ENCODE measurements at regions not wholly inside any gene's neighbourhood (a gene's known extent, or its start where the extent isn't known, plus 50 kb on each side); places are given as distances from the start of the nearest gene placed in this dataset.
"Not testable (repeated sequence)": the region's sequence is repeated elsewhere in the genome, so short reads cannot be mapped to it uniquely, and the experiment has no call there.

DNA sequence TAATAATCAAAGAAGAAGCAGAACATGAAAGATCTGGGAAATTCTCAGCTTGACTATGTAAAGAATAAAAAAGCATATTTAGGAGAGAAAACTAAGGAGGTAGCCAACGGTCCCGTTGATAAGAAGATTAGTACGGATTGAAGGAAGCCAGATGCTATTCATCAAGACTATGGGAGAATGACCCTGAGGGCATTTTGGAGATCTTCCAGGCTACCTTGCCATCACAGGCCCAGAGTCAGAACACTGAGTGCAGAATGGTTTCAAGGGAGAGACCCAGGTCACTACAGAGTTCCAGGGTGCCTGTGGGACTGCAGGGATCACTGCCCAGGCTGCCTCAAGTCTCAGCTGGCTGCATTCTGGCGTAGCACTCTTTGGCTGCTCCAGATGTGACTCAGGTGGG lies 752.9 kb upstream of the ARPP21 start:
- no peaks in the 10 kb centered on the region for H3K36me3 Mint-ChIP-seq
- H3K4me1 Mint-ChIP-seq: no peaks in the 10 kb centered on the region
- peaks cover 1% of the 10 kb centered on the region for H3K9me3 Mint-ChIP-seq
- no peak overlapping the region for H3K4me3 Mint-ChIP-seq
- H3K27me3 Mint-ChIP-seq: no peaks in the 10 kb centered on the region
- H3K27ac Mint-ChIP-seq: no peak overlapping the region

DNA sequence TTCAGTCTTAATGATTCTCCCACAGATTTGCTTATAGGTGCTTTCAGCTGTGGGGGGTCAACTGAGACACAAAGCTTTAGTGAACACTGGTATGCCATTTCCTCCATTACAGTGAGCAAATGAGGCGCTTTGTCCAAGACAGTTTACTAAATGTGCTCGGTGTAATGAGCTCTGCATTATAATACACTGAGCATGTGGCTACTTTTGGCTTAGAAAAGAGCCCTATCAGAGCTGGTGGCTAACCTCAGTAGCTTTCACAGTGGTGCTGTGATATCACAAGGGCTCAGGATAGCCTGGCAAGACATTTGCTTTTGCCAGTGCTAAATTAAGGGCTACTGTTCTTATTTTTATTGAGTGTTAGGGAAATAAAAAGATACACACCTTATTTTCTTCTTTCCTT lies 749.7 kb upstream of the ARPP21 start:
- peaks cover 1% of the 10 kb centered on the region for H3K27me3 Mint-ChIP-seq
- peaks cover 9% of the 10 kb centered on the region for H3K9me3 Mint-ChIP-seq
- no peaks in the 10 kb centered on the region for H3K36me3 Mint-ChIP-seq
- H3K27ac Mint-ChIP-seq: no peak overlapping the region
- H3K4me1 Mint-ChIP-seq: no peaks in the 10 kb centered on the region
- H3K4me3 Mint-ChIP-seq: no peak overlapping the region

DNA sequence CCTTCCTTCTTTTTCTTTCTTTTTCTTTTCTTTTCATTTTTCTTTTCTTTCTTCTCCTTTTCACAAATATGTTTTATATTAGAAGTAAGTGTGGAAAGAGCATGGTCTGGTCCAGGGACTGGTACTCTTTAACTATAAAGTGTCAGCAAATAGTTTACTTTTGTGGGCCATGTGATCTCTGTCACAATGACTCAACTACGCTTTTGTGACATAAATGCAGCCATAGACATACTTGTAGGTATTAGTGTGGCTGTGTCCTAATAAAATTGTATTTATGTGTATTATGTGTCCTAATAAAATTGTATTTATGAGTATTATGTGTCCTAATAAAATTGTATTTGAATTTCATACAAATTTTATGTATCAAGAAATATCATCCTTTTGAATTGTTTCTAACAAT lies 749.1 kb upstream of the ARPP21 start:
- no peak overlapping the region for H3K27ac Mint-ChIP-seq
- H3K36me3 Mint-ChIP-seq: no peaks in the 10 kb centered on the region
- H3K27me3 Mint-ChIP-seq: peaks cover 1% of the 10 kb centered on the region

DNA sequence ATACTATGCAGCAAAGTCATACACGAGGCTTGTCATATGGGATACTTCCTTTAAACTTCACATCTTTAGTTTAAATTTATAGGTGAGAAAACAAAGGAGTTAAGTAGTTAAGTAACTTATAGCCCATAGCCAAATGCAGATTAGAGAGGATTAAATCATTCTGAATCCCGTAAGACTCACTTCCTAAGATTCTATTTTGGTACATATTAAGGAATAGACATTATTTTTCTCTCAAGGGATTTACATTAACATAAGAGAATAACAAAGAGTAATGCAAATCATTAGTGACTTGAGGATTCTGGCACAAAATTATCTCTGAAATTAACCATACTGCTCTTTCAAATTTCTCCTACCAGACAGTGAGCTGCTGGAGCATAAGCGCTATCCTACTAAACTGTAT lies 747.4 kb upstream of the ARPP21 start:
- no peak overlapping the region for H3K27ac Mint-ChIP-seq
- no peak overlapping the region for H3K4me3 Mint-ChIP-seq
- no peaks in the 10 kb centered on the region for H3K4me1 Mint-ChIP-seq
- H3K27me3 Mint-ChIP-seq: peaks cover 1% of the 10 kb centered on the region
- no peaks in the 10 kb centered on the region for H3K36me3 Mint-ChIP-seq
- H3K9me3 Mint-ChIP-seq: peaks cover 17% of the 10 kb centered on the region

More for the DNA sequence above, 749.1 kb upstream of the ARPP21 start:
- no peaks in the 10 kb centered on the region for H3K4me1 Mint-ChIP-seq
- H3K9me3 Mint-ChIP-seq: peaks cover 9% of the 10 kb centered on the region
- no peak overlapping the region for H3K4me3 Mint-ChIP-seq

DNA sequence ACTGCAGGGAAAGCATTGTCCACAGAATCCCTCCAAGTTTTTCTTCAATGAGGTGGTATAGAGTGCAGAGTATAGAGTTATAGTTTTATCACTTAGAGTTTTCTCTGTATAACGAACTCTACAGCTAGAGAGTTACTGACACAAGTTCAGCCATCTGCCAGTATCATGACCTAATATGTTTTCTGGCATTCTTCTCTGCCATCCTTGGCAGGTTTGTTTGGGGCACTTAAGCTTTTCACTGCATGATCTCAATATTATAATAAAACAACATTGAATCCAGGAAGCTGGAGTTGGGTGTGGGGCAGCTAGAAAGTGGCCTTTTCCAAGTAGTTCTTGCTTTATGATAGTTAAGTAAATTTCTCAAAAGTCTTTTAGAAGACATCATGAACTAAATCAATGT lies 743.5 kb upstream of the ARPP21 start:
- no peaks in the 10 kb centered on the region for H3K4me1 Mint-ChIP-seq
- no peak overlapping the region for H3K4me3 Mint-ChIP-seq
- no peak overlapping the region for H3K27ac Mint-ChIP-seq

DNA sequence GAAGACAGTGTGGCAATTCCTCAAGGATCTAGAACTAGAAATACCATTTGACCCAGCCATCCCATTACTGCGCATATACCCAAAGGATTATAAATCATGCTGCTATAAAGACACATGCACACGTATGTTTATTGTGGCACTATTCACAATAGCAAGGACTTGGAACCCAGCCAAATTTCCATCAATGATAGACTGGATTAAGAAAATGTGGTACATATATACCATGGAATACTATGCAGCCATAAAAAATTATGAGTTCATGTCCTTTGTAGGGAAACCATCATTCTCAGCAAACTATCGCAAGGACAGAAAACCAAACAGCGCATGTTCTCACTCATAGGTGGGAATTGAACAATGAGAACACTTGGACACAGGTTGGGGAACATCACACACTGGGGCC lies 729.6 kb upstream of the ARPP21 start:
- H3K4me1 Mint-ChIP-seq, H3K4me3 Mint-ChIP-seq, H3K27ac Mint-ChIP-seq, H3K27me3 Mint-ChIP-seq, H3K9me3 Mint-ChIP-seq, H3K36me3 Mint-ChIP-seq: not testable (repeated sequence)

More for the DNA sequence above, 743.5 kb upstream of the ARPP21 start:
- Mint-ChIP-seq H3K27me3 (peaks cover 1% of the 10 kb centered on the region), H3K9me3 (peaks cover 17% of the 10 kb centered on the region), H3K36me3 (no peaks in the 10 kb centered on the region)

DNA sequence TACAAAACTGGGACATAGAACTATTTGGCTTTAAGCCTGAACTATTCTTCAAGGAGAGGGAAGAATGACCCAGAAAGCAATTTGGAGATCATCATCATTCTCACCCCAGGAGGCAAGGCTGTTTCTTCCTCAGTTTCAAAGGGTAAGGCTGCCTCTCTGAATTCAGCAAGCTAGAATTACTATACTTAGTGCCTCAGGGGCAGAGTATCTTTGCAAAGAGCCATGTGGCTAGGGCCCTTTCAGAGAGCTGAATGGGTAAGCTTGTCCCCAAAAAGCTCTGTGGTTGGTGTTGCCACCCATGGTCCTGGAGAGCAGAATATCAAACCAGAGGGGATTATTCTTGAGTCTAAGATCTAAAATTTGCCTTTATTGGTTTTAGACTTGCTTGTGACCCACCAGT lies 720.3 kb upstream of the ARPP21 start:
- no peaks in the 10 kb centered on the region for H3K9me3 Mint-ChIP-seq
- H3K4me1 Mint-ChIP-seq: no peaks in the 10 kb centered on the region
- H3K27me3 Mint-ChIP-seq: no peaks in the 10 kb centered on the region
- H3K4me3 Mint-ChIP-seq: no peak overlapping the region
- no peak overlapping the region for H3K27ac Mint-ChIP-seq
- H3K36me3 Mint-ChIP-seq: no peaks in the 10 kb centered on the region

DNA sequence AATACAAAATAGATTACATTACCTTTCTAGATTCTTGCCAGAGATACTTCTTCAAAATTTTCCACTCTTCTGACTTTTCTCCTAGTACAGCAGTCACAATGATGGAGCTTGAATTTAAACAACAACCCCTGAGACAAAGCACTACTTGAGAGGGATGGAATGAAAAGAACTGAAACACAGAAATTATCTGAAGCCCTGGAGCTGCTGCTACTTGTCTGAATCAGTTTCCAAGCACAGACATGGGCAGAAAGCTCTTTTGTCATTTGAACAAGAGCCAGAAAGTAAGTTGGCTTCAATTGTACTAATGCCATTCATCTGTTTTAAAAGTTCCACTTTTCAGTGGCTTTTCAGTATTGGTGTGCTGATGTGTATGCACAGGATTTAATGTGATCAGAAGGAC lies 718.5 kb upstream of the ARPP21 start:
- Mint-ChIP-seq H3K4me3 (no peak overlapping the region), H3K27me3 (no peaks in the 10 kb centered on the region), H3K27ac (no peak overlapping the region), H3K9me3 (peaks cover 5% of the 10 kb centered on the region), H3K4me1 (no peaks in the 10 kb centered on the region), H3K36me3 (no peaks in the 10 kb centered on the region)

DNA sequence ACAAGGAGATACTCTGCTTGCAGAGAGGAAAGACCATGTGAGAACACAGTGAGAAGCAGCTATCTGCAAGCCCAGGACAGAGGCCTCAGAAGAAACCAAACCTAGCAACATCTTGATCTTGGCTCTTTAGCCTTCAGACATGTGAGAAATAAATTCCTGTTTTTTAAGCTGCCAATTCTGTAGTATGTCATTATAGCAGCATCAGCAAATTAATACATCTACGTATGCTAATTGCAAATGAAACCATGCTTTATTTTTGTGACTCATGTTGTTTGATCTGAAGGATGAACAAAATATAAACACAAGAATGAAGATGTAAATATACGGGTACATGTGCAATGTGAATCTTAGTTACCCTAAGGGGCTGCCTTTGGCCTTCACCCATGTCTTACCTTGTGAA lies 714.4 kb upstream of the ARPP21 start:
- Mint-ChIP-seq H3K4me3 (no peak overlapping the region), H3K36me3 (no peaks in the 10 kb centered on the region), H3K27ac (no peak overlapping the region), H3K27me3 (no peaks in the 10 kb centered on the region), H3K9me3 (peaks cover 10% of the 10 kb centered on the region), H3K4me1 (no peaks in the 10 kb centered on the region)

DNA sequence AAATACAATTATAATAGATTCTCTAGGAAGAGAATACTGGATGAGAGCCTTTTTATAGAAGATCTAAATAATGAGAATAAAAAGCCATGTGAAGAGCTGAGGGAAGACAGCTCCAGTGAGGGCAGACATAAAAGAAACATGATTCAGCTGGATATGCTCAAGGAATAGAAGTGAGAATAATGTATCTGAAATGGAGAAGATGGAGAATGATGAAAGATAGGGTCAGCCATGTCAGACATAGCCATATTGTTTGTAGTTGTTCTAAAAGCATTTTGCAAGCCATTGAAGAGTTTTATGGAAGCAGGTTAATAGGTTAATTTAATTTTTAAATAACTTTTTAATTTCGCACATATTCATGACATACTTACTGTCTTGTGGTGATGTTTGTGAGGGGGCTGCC lies 713.5 kb upstream of the ARPP21 start:
- Mint-ChIP-seq H3K9me3 (peaks cover 10% of the 10 kb centered on the region), H3K4me3 (no peak overlapping the region), H3K36me3 (no peaks in the 10 kb centered on the region), H3K4me1 (no peaks in the 10 kb centered on the region), H3K27me3 (no peaks in the 10 kb centered on the region), H3K27ac (no peak overlapping the region)

DNA sequence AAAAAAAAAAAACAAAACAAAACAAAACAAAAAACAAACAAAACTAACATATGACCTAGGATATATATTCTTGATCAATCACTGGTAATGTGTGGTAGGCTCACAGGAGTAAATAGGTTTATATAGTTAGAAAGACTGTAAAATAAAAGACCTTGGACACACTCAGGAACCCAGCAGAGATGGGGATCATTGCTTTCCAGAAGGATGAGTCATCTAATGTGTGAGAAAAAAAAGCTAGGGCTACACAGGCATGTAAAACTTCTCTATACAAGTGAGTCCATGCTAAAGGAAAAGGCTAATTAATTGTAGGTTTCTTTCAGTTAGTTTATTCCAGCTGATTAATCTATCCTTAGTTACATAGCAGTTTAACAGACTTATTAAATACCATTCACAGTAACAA lies 710.3 kb upstream of the ARPP21 start:
- H3K27me3 Mint-ChIP-seq: no peaks in the 10 kb centered on the region
- H3K27ac Mint-ChIP-seq: no peak overlapping the region
- no peak overlapping the region for H3K4me3 Mint-ChIP-seq
- peaks cover 23% of the 10 kb centered on the region for H3K9me3 Mint-ChIP-seq
- H3K4me1 Mint-ChIP-seq: no peaks in the 10 kb centered on the region
- H3K36me3 Mint-ChIP-seq: no peaks in the 10 kb centered on the region

DNA sequence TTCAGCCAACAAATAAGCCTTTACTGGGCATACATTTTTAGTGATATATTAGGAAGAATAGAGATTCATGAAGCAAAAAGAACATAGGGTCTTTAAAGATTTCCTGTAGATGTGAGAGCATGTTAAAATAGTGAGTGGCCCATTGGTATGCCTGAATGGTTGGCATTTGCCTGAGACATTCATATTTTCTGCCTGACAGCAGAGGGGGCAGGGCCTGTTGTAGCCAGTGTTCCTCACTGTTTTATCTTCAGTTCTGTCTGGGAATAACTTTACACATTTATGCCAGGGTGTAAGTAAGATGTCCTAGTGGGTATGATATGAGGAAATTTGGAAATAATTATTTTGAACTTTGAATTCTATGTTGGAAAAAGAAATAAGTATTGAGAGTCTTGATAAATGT lies 704.7 kb upstream of the ARPP21 start:
- peaks cover 18% of the 10 kb centered on the region for H3K9me3 Mint-ChIP-seq
- no peak overlapping the region for H3K27ac Mint-ChIP-seq
- H3K36me3 Mint-ChIP-seq: no peaks in the 10 kb centered on the region
- H3K4me1 Mint-ChIP-seq: no peaks in the 10 kb centered on the region
- no peaks in the 10 kb centered on the region for H3K27me3 Mint-ChIP-seq
- H3K4me3 Mint-ChIP-seq: no peak overlapping the region

DNA sequence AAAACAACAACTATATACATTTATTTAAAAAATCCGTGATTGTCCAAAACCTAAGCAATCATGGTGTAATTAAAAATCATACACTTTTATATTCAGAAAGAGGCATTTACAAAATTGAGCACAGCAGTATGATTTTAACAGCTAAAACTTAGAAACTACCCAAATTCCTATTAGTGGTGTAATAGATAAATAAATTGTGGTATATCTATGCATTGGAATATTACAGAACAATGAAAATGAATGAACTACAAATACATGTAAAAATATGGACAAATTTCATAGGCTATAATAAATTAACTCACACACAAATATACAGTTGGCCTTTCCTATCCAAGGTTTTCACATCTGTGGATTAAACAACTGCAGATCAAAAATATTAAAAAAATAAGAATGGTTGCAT lies 700.5 kb upstream of the ARPP21 start:
- H3K9me3 Mint-ChIP-seq: peaks cover 9% of the 10 kb centered on the region
- no peak overlapping the region for H3K4me3 Mint-ChIP-seq
- no peak overlapping the region for H3K27ac Mint-ChIP-seq
- no peaks in the 10 kb centered on the region for H3K36me3 Mint-ChIP-seq
- H3K4me1 Mint-ChIP-seq: no peaks in the 10 kb centered on the region
- H3K27me3 Mint-ChIP-seq: no peaks in the 10 kb centered on the region

DNA sequence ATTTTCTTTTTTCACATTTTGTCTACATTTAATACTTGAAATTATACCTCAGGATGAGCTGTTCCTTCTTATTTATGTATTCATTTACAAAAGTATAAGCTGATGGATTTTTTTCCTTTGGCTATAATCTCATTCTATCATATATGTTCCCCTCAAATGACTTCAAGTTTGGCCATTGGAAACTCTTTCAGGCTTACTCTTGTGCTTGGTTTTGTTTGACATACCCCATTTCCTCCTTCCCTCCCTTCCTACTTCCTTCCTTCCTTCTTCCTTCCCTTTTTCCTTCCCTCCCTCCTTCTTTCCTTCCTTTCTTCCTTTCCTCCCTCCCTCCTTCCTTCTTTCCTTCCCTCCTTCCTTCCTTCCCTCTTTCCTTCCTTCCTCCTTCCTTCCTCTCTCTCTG lies 697.1 kb upstream of the ARPP21 start:
- peaks cover 7% of the 10 kb centered on the region for H3K9me3 Mint-ChIP-seq
- H3K27ac Mint-ChIP-seq: no peak overlapping the region
- H3K4me3 Mint-ChIP-seq: no peak overlapping the region
- H3K27me3 Mint-ChIP-seq: no peaks in the 10 kb centered on the region
- no peaks in the 10 kb centered on the region for H3K36me3 Mint-ChIP-seq
- H3K4me1 Mint-ChIP-seq: no peaks in the 10 kb centered on the region

DNA sequence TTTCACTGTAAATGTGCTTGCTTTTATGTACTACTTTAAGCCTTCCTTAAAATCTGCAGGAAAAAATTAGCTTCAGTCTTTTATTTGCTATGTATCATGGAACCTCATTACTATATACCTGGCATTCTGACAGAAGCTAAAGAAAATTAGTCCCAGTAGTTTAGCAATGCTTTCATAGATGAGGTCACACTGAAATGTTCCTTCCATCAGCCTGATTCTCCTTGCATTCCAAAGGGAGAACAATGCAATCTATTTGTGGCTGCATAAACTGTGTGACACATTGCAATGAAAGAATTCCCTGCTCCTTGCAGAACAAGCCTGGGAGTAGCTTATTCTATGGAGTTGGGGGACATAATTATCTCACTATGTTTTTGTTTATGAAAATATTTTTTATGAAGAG lies 691.5 kb upstream of the ARPP21 start:
- Mint-ChIP-seq H3K4me1 (no peaks in the 10 kb centered on the region), H3K27me3 (no peaks in the 10 kb centered on the region), H3K36me3 (no peaks in the 10 kb centered on the region), H3K4me3 (no peak overlapping the region), H3K27ac (no peak overlapping the region), H3K9me3 (peaks cover 8% of the 10 kb centered on the region)

DNA sequence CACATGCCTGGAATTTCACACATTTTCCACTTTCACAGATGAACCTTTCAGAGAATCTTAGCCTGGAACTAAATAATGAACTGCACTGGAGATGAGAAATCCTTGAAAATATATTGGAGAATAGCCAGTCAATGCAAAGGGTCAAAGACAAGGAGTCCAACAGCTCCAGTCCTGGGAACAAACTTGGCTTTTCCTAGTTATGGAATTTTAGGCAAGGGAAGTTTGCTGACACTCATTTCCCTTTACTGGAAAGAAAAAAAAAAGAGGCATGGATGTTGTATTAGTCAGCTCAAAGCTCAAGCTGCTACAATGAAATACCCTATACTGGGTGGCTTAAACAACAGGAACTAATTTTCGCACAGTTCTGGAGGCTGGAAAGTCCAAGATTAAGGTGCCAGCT lies 690.8 kb upstream of the ARPP21 start:
- Mint-ChIP-seq H3K4me1 (no peaks in the 10 kb centered on the region), H3K27me3 (no peaks in the 10 kb centered on the region), H3K9me3 (peaks cover 8% of the 10 kb centered on the region), H3K36me3 (no peaks in the 10 kb centered on the region), H3K4me3 (no peak overlapping the region), H3K27ac (no peak overlapping the region)

DNA sequence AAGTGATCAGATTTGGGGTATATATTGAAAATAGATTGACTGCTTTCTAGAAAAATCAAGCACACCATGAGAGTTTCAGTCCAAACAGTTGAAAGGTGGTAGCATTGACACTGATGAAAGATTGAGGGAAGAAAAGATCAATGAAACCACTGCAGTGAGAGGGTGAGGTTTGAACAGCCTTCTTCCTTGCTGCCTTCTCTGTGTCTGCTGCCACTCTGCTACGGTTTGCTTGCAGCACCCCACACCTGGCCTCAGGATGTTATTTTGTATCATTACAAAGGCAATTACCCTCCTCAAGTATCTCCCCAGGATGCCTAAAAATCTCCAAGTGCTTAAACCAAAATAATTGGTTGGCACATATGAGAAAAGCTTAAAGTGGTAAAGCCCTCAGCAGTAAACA lies 683.6 kb upstream of the ARPP21 start:
- Mint-ChIP-seq H3K4me3 (no peak overlapping the region), H3K27ac (no peak overlapping the region), H3K4me1 (no peaks in the 10 kb centered on the region), H3K27me3 (no peaks in the 10 kb centered on the region), H3K36me3 (no peaks in the 10 kb centered on the region), H3K9me3 (peaks cover 9% of the 10 kb centered on the region)

DNA sequence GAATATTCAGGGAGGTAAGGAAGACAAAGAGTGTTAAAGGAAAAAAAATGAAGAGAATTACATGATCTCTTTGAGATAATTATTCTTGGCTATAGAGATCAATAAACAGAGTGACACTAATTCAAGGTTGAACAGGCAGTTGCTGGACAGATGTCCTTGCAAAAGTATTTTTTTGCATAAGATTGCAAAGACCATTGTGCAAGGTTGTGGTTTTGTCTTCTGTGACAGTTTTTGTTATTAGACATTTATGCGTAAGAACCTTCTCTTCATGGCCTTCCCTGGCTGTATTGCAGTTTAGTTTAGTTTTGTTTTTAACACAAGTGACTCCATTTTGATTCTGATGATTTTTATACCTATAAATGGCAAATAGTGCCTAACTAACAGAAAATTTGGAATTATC lies 682.8 kb upstream of the ARPP21 start:
- no peaks in the 10 kb centered on the region for H3K36me3 Mint-ChIP-seq
- no peak overlapping the region for H3K4me3 Mint-ChIP-seq
- H3K4me1 Mint-ChIP-seq: no peaks in the 10 kb centered on the region
- H3K27me3 Mint-ChIP-seq: no peaks in the 10 kb centered on the region
- no peak overlapping the region for H3K27ac Mint-ChIP-seq
- H3K9me3 Mint-ChIP-seq: peaks cover 5% of the 10 kb centered on the region

All from activated naive CD4-positive, alpha-beta T cell treated with anti-CD3 and anti-CD28 coated beads, Interleukin-2, amount 50 U/mL, for 24 hours (primary cell).